A549 (cell line): ENCODE measurements at regions not wholly inside any gene's neighbourhood (a gene's known extent, or its start where the extent isn't known, plus 50 kb on each side); places are given as distances from the start of the nearest gene placed in this dataset.

Experiments used
- BHLHE40 ChIP-seq: IDR thresholded peaks from 2 replicates; pipeline ENCODE4 v1.6.1; 2012; ENCODE audit warnings: low read depth, low read length, inconsistent platforms
- EP300 ChIP-seq, 2 experiments: fragments of >200 bp; sonication (Bioruptor Twin); formaldehyde crosslinking; IDR thresholded peaks; 2 replicates in 1 of 2; 3 replicates in 1 of 2; pipeline ENCODE4 v1.6.1; 2016 to 2017
- ESRRA ChIP-seq: fragments of 150-350 bp; IDR thresholded peaks from 2 replicates; pipeline ENCODE4 v1.6.1; 2014; ENCODE audit warnings: mild to moderate bottlenecking, low read length, borderline replicate concordance
- HDAC2 ChIP-seq: fragments of 200-600 bp; sonication (generic); IDR thresholded peaks from 2 replicates; pipeline ENCODE4 v1.6.1; 2016
- JUNB ChIP-seq: fragments of >200 bp; sonication (Bioruptor Twin); formaldehyde crosslinking; IDR thresholded peaks from 2 replicates; pipeline ENCODE4 v1.6.1; 2016
- MAFK ChIP-seq: fragments of 450-650 bp; IDR thresholded peaks from 2 replicates; pipeline ENCODE4 v1.6.1; 2014; ENCODE audit not compliant: partially characterized antibody
- NR3C1 ChIP-seq: fragments of >200 bp; sonication (Bioruptor Twin); formaldehyde crosslinking; IDR thresholded peaks from 3 replicates; pipeline ENCODE4 v1.6.1; 2017
- POLR2A ChIP-seq: IDR thresholded peaks from 2 replicates; pipeline ENCODE4 v1.6.1; 2012; ENCODE audit warnings: mild to moderate bottlenecking, low read length
- RAD21 ChIP-seq, 2 experiments: fragments of >200 bp in 1 of 2; sonication (Bioruptor Twin) in 1 of 2; formaldehyde crosslinking in 1 of 2; IDR thresholded peaks in 1 of 2; conservative IDR thresholded peaks in 1 of 2; 2 replicates in 1 of 2; 3 replicates in 1 of 2; pipeline ENCODE4 v1.6.1; 2012 to 2018; ENCODE audit warnings: inconsistent platforms in 1 of 2
- REST ChIP-seq: fragments of 200-600 bp; sonication (generic); IDR thresholded peaks from 2 replicates; pipeline ENCODE4 v1.6.1; 2016; ENCODE audit warnings: antibody characterized with exemption, mild to moderate bottlenecking, moderate library complexity
- SMC3 ChIP-seq: fragments of >200 bp; sonication (Bioruptor Twin); formaldehyde crosslinking; IDR thresholded peaks from 3 replicates; pipeline ENCODE4 v1.6.1; 2018; ENCODE audit warnings: inconsistent platforms
- TF ChIP-seq, protein P1 (sequence below): fragments of >200 bp; sonication (Bioruptor Twin); formaldehyde crosslinking; IDR thresholded peaks from 3 replicates; pipeline ENCODE4 v1.5.1; 2016
- TF ChIP-seq, protein P2 (sequence below): fragments of 450-650 bp; IDR thresholded peaks from 2 replicates; pipeline ENCODE4 v1.6.1; 2014; ENCODE audit warnings: antibody characterized with exemption
- TF ChIP-seq, protein P3 (sequence below): IDR thresholded peaks from 2 replicates; pipeline ENCODE4 v1.6.1; 2012

DNA sequence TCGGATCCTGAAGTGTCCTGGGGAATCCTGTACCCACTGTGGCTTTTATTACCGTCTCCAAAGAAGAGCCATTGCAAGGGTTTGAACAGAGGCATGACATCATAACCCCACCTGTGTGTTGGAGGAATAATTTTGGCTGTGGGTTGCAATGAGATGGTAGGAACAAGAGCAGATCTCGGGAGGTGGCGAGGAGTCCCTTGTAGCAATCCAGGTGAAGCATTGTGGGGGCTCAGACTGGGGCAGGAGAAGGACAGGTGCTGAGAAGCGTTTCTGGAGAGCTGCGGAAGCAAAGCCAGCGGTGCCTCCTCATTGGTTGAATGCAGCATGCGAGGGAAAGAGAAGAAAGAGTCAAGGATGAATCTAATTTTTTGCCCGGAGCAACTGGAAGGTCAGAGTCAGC, 382.4 kb downstream of the EFNB2 start:
- TF ChIP-seq RAD21 (conservative IDR thresholded peaks at IDR 0.05 in 1 of 2, IDR thresholded peaks at IDR 0.05 in 1 of 2) = no peak
- TF ChIP-seq, protein P1, sequence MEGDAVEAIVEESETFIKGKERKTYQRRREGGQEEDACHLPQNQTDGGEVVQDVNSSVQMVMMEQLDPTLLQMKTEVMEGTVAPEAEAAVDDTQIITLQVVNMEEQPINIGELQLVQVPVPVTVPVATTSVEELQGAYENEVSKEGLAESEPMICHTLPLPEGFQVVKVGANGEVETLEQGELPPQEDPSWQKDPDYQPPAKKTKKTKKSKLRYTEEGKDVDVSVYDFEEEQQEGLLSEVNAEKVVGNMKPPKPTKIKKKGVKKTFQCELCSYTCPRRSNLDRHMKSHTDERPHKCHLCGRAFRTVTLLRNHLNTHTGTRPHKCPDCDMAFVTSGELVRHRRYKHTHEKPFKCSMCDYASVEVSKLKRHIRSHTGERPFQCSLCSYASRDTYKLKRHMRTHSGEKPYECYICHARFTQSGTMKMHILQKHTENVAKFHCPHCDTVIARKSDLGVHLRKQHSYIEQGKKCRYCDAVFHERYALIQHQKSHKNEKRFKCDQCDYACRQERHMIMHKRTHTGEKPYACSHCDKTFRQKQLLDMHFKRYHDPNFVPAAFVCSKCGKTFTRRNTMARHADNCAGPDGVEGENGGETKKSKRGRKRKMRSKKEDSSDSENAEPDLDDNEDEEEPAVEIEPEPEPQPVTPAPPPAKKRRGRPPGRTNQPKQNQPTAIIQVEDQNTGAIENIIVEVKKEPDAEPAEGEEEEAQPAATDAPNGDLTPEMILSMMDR = no peak
- TF ChIP-seq NR3C1 = no peak
- no peak for TF ChIP-seq BHLHE40
- no peak for TF ChIP-seq ESRRA
- no peak for TF ChIP-seq EP300 (IDR thresholded peaks at IDR 0.05)
- no peak for TF ChIP-seq MAFK
- no peak for TF ChIP-seq SMC3
- no peak for TF ChIP-seq POLR2A
- TF ChIP-seq, protein P2, sequence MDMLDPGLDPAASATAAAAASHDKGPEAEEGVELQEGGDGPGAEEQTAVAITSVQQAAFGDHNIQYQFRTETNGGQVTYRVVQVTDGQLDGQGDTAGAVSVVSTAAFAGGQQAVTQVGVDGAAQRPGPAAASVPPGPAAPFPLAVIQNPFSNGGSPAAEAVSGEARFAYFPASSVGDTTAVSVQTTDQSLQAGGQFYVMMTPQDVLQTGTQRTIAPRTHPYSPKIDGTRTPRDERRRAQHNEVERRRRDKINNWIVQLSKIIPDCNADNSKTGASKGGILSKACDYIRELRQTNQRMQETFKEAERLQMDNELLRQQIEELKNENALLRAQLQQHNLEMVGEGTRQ = no peak
- TF ChIP-seq, protein P3, sequence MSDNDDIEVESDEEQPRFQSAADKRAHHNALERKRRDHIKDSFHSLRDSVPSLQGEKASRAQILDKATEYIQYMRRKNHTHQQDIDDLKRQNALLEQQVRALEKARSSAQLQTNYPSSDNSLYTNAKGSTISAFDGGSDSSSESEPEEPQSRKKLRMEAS = no peak
- no peak for TF ChIP-seq REST
- TF ChIP-seq HDAC2 = no peak
- no peak for TF ChIP-seq JUNB
